ENCODE measurements at regions not wholly inside any gene's neighbourhood (a gene's known extent, or its start where the extent isn't known, plus 50 kb on each side); places are given as distances from the start of the nearest gene placed in this dataset.

DNA sequence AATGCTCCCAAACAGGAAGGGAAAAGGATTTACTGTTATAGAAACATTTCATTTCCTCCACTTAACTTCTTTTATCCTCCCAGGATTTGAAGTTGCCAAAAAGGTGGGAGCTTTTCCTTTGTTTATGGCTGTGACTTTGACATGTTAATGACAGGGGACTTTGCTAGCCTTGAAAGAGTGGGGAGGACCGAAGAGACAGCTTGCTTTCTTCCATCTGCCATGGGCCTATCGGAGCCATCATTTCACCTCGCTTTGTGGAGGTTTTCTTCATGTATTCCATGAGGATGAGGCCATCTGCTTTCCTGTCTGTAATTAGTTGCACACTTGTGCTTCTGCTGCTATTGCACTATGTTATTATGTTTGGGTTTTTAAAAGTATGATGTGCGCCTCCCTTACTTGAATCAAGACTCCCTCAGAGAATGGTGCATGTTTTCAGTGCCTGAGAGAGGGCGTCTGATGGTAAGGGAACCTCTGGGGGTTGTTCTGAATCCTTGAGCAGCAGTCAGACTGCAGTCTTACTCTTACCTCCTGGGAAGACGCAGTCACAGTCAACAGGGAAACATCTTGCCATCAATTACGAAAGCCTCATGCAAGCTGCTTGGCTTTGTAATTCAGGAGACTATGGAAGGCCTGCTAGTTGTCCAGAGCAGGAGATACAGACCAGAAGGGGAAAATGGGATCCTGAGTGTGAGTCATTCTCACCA is 173.3 kb upstream of the MGAT5 start:
- no peak for ATAC-seq

DNA sequence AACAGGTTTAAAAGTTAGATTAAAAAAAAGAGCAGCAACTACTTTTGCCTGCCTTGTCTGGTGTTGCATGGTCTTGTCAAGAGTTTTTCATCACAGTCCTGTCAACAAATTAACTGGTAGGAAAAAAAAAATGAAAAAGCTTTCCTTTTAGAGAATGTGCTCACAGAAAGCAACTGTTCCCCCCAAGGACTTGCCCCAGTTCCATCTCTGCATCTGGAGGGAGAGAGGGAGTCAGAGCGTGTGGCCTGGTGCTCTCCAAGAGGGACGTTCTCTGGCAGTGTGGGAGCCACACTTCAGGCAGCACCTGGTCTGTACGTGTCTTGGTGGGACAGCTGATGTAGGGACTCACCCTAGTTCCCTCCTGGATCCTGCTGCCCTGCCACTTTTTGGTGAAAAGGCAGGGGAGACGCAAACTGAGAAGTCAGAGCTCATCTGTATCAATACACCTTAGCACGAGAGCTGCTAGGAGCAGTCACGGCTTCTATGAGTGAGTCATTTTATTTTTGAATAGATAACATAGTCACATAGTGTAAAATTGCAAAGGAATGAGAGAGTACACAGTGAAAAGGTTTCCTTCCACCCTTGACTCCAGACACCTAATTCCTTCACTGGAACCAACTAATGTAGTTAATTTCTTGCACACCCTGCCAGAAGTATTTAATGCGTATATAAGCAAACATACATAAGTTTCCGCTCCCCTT is 172.5 kb upstream of the MGAT5 start:
- no peak for ATAC-seq
- TF ChIP-seq PPARA (CRISPR knock-in tag; IDR thresholded peaks at IDR 0.05; ENCODE audit: borderline replicate concordance) (no peak), ZNF565 (CRISPR knock-in tag; conservative IDR thresholded peaks at IDR 0.05; ENCODE audit: low read depth) (no peak), ZC3H10 (CRISPR knock-in tag; IDR thresholded peaks at IDR 0.05) (no peak), ESRRG (CRISPR knock-in tag; IDR thresholded peaks at IDR 0.05) (no peak), OSR1 (CRISPR knock-in tag; IDR thresholded peaks at IDR 0.05) (no peak), ARNTL (CRISPR knock-in tag; IDR thresholded peaks at IDR 0.05; ENCODE audit: borderline replicate concordance, low read depth) (no peak)

More for the DNA sequence above, 173.3 kb upstream of the MGAT5 start:
- no peak for TF ChIP-seq SNAI2 (CRISPR knock-in tag; IDR thresholded peaks at IDR 0.05)
- no peak for TF ChIP-seq PPARA (CRISPR knock-in tag; IDR thresholded peaks at IDR 0.05; ENCODE audit: borderline replicate concordance)
- no peak for TF ChIP-seq ZC3H10 (CRISPR knock-in tag; IDR thresholded peaks at IDR 0.05)
- no peak for TF ChIP-seq ARNTL (CRISPR knock-in tag; IDR thresholded peaks at IDR 0.05; ENCODE audit: borderline replicate concordance, low read depth)
- no peak for TF ChIP-seq OSR1 (CRISPR knock-in tag; IDR thresholded peaks at IDR 0.05)
- no peak for TF ChIP-seq CSDC2 (CRISPR knock-in tag; IDR thresholded peaks at IDR 0.05)

DNA sequence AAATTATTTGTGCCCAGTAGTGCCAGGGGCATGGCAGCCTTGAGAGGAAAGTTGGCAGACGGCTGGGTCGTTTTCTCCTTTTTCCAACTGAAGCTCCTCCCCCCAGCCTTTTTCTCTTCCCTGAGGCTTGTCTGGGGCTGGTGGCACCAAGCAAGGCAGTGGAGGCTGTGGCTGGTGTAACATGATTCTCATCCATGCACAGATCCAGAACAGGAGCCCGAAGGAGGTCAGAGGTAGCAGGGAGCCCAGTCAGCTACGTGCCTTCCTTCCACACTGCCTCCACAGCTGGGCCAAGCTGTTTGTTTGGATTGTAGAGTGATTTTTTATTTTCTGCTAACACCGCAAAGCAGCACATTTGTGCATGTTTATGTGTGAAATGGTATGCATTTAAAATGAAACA is 170.3 kb upstream of the MGAT5 start:
- no peak for TF ChIP-seq RARB (CRISPR knock-in tag; IDR thresholded peaks at IDR 0.05)
- no peak for TF ChIP-seq ESRRG (CRISPR knock-in tag; IDR thresholded peaks at IDR 0.05)
- TF ChIP-seq ZNF70 (CRISPR knock-in tag; IDR thresholded peaks at IDR 0.05) = no peak
- no peak for TF ChIP-seq GLIS3 (CRISPR knock-in tag; IDR thresholded peaks at IDR 0.05)
- TF ChIP-seq, protein P1, sequence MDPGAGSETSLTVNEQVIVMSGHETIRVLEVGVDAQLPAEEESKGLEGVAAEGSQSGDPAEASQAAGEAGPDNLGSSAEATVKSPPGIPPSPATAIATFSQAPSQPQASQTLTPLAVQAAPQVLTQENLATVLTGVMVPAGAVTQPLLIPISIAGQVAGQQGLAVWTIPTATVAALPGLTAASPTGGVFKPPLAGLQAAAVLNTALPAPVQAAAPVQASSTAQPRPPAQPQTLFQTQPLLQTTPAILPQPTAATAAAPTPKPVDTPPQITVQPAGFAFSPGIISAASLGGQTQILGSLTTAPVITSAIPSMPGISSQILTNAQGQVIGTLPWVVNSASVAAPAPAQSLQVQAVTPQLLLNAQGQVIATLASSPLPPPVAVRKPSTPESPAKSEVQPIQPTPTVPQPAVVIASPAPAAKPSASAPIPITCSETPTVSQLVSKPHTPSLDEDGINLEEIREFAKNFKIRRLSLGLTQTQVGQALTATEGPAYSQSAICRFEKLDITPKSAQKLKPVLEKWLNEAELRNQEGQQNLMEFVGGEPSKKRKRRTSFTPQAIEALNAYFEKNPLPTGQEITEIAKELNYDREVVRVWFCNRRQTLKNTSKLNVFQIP (CRISPR knock-in tag; IDR thresholded peaks at IDR 0.05; ENCODE audit: borderline replicate concordance, low read depth) = no peak
- ATAC-seq = no peak

DNA sequence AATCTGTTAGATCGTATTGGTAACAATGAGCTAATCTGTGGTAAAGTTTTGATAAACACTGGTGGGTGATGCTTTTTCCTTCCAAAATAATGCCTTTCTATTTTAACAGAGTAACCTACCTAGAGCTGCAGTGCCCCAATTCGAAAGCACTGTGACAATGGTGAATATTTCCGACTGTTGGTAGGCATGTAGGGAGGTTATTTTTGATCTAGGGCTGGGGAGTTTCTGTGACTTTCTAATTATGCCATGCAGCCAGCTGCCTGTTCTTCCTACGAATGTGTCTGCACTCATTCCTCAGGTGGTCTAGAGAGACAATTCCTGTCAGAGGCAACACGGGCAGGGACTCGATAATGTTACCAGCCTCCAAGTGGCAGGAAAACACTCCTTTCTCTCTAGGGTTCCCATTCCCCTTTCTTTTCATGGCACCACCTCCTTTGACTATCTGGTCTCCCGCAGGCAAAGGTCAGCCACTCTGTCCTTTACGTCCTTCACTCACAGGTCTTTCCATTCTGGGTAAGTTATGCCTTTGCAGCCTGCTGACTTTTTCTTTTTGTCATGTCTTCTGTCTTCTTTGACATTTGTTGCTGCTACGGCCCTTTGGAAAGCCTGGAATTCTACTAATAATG is 167.2 kb upstream of the MGAT5 start:
- TF ChIP-seq, protein P2, sequence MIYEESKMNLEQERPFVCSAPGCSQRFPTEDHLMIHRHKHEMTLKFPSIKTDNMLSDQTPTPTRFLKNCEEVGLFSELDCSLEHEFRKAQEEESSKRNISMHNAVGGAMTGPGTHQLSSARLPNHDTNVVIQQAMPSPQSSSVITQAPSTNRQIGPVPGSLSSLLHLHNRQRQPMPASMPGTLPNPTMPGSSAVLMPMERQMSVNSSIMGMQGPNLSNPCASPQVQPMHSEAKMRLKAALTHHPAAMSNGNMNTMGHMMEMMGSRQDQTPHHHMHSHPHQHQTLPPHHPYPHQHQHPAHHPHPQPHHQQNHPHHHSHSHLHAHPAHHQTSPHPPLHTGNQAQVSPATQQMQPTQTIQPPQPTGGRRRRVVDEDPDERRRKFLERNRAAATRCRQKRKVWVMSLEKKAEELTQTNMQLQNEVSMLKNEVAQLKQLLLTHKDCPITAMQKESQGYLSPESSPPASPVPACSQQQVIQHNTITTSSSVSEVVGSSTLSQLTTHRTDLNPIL (CRISPR knock-in tag; IDR thresholded peaks at IDR 0.05; ENCODE audit: low read depth) = no peak
- TF ChIP-seq ARNTL (CRISPR knock-in tag; IDR thresholded peaks at IDR 0.05; ENCODE audit: borderline replicate concordance, low read depth) = no peak
- no peak for TF ChIP-seq ZC3H10 (CRISPR knock-in tag; IDR thresholded peaks at IDR 0.05)
- no peak for TF ChIP-seq OSR1 (CRISPR knock-in tag; IDR thresholded peaks at IDR 0.05)
- no peak for TF ChIP-seq ESRRG (CRISPR knock-in tag; IDR thresholded peaks at IDR 0.05)
- TF ChIP-seq ZNF70 (CRISPR knock-in tag; IDR thresholded peaks at IDR 0.05) = no peak
- TF ChIP-seq, protein P3, sequence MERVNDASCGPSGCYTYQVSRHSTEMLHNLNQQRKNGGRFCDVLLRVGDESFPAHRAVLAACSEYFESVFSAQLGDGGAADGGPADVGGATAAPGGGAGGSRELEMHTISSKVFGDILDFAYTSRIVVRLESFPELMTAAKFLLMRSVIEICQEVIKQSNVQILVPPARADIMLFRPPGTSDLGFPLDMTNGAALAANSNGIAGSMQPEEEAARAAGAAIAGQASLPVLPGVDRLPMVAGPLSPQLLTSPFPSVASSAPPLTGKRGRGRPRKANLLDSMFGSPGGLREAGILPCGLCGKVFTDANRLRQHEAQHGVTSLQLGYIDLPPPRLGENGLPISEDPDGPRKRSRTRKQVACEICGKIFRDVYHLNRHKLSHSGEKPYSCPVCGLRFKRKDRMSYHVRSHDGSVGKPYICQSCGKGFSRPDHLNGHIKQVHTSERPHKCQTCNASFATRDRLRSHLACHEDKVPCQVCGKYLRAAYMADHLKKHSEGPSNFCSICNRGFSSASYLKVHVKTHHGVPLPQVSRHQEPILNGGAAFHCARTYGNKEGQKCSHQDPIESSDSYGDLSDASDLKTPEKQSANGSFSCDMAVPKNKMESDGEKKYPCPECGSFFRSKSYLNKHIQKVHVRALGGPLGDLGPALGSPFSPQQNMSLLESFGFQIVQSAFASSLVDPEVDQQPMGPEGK (CRISPR knock-in tag; IDR thresholded peaks at IDR 0.05; ENCODE audit: borderline replicate concordance) = no peak
- no peak for TF ChIP-seq PPARA (CRISPR knock-in tag; IDR thresholded peaks at IDR 0.05; ENCODE audit: borderline replicate concordance)
- no peak for ATAC-seq

DNA sequence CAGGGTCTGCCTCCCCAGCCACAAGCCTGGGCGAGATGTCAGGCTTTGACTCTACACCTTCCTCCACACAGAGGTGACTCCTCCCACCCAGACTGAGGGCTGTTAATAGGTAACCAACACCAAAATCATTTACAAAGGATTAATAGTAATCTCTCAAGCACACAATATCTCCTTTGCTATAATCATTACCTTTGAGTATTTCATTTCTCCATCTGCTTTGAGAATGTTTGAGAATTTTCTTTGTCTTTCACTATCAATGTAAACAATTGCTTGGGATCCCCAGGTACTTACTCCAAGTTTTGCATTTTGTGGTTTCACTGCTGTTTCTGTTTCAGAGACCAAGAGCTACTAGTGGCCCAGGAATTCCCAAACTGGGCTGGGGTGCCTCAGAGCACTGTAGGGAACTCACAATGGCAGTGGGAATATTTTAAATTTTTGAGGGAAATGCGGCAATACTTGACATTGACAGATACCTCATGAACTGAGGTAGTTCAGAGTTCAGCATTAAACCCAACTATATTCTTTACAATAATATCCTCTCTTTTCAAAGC is 166.4 kb upstream of the MGAT5 start:
- ATAC-seq = no peak
- TF ChIP-seq ZNF565 (CRISPR knock-in tag; conservative IDR thresholded peaks at IDR 0.05; ENCODE audit: low read depth) = no peak
- TF ChIP-seq, protein P3 (CRISPR knock-in tag; IDR thresholded peaks at IDR 0.05; ENCODE audit: borderline replicate concordance) = no peak
- no peak for TF ChIP-seq ZC3H10 (CRISPR knock-in tag; IDR thresholded peaks at IDR 0.05)
- TF ChIP-seq, protein P1 (CRISPR knock-in tag; IDR thresholded peaks at IDR 0.05; ENCODE audit: borderline replicate concordance, low read depth) = no peak
- TF ChIP-seq, protein P2 (CRISPR knock-in tag; IDR thresholded peaks at IDR 0.05; ENCODE audit: low read depth) = no peak
- TF ChIP-seq GLIS3 (CRISPR knock-in tag; IDR thresholded peaks at IDR 0.05) = no peak
- TF ChIP-seq RARB (CRISPR knock-in tag; IDR thresholded peaks at IDR 0.05) = no peak
- TF ChIP-seq ZFP30 (CRISPR knock-in tag; IDR thresholded peaks at IDR 0.05) = no peak
- TF ChIP-seq, protein P4, sequence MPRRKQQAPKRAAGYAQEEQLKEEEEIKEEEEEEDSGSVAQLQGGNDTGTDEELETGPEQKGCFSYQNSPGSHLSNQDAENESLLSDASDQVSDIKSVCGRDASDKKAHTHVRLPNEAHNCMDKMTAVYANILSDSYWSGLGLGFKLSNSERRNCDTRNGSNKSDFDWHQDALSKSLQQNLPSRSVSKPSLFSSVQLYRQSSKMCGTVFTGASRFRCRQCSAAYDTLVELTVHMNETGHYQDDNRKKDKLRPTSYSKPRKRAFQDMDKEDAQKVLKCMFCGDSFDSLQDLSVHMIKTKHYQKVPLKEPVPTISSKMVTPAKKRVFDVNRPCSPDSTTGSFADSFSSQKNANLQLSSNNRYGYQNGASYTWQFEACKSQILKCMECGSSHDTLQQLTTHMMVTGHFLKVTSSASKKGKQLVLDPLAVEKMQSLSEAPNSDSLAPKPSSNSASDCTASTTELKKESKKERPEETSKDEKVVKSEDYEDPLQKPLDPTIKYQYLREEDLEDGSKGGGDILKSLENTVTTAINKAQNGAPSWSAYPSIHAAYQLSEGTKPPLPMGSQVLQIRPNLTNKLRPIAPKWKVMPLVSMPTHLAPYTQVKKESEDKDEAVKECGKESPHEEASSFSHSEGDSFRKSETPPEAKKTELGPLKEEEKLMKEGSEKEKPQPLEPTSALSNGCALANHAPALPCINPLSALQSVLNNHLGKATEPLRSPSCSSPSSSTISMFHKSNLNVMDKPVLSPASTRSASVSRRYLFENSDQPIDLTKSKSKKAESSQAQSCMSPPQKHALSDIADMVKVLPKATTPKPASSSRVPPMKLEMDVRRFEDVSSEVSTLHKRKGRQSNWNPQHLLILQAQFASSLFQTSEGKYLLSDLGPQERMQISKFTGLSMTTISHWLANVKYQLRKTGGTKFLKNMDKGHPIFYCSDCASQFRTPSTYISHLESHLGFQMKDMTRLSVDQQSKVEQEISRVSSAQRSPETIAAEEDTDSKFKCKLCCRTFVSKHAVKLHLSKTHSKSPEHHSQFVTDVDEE (CRISPR knock-in tag; IDR thresholded peaks at IDR 0.05) = no peak

All from SK-N-SH treated with all-trans-retinoic acid at 6 μM for 48 hours (cell line).